GM23338 (cell line): ENCODE measurements at regions not wholly inside any gene's neighbourhood (a gene's known extent, or its start where the extent isn't known, plus 50 kb on each side); places are given as distances from the start of the nearest gene placed in this dataset.

ENCODE experiments used
- ATAC-seq: fragments of 200-7000 bp; cut with Tn5 transposase; 3 replicates; pipeline ENCODE4 v1.9.1; 2020
- DNase-seq: peaks from one replicate; pipeline ENCODE4 v3.0.0-alpha.2; 2015; ENCODE audit warnings: low spot score
- H2AFZ ChIP-seq: fragments of 200-600 bp; sonication (generic); 2 replicates; pipeline ENCODE4 v1.8.0; 2016; ENCODE audit warnings: antibody characterized with exemption, mild to moderate bottlenecking, moderate library complexity
- H3F3A ChIP-seq: fragments of 200-600 bp; sonication (generic); replicated peaks from 2 replicates; pipeline ENCODE4 v1.8.0; 2017; ENCODE audit warnings: antibody characterized with exemption, mixed run types, low read depth
- H3K27ac ChIP-seq: fragments of 200-600 bp; sonication (generic); 2 replicates; pipeline ENCODE4 v1.6.1; 2016; ENCODE audit warnings: low read depth
- H3K27me3 ChIP-seq: fragments of 200-600 bp; sonication (generic); 2 replicates; pipeline ENCODE4 v1.8.0; 2016; ENCODE audit warnings: mild to moderate bottlenecking, mixed run types, moderate library complexity; ENCODE audit not compliant: insufficient read depth
- H3K36me3 ChIP-seq: fragments of 200-600 bp; sonication (generic); 2 replicates; pipeline ENCODE4 v1.8.0; 2016; ENCODE audit warnings: mild to moderate bottlenecking; ENCODE audit not compliant: insufficient read depth
- H3K4me1 ChIP-seq: fragments of 200-600 bp; sonication (generic); 2 replicates; pipeline ENCODE4 v1.8.0; 2016; ENCODE audit warnings: mild to moderate bottlenecking, moderate library complexity; ENCODE audit not compliant: insufficient read depth
- H3K4me2 ChIP-seq: fragments of 200-600 bp; sonication (generic); 2 replicates; pipeline ENCODE4 v1.7.1; 2017; ENCODE audit warnings: mixed run types
- H3K4me3 ChIP-seq: fragments of 200-600 bp; sonication (generic); 2 replicates; pipeline ENCODE4 v1.6.1; 2016; ENCODE audit warnings: mixed run types
- H3K79me2 ChIP-seq: fragments of 200-600 bp; sonication (generic); replicated peaks from 2 replicates; pipeline ENCODE4 v1.8.0; 2017; ENCODE audit warnings: mild to moderate bottlenecking; ENCODE audit not compliant: insufficient read depth
- H3K9me2 ChIP-seq: fragments of 200-600 bp; sonication (generic); 2 replicates; pipeline ENCODE4 v1.8.0; 2017; ENCODE audit not compliant: insufficient read depth
- H4K20me1 ChIP-seq: fragments of 200-600 bp; sonication (generic); replicated peaks from 2 replicates; pipeline ENCODE4 v1.8.0; 2017; ENCODE audit warnings: mild to moderate bottlenecking; ENCODE audit not compliant: insufficient read depth
- H3K27ac Mint-ChIP-seq: 2 replicates; pipeline ENCODE4 v1.8.0; 2020; ENCODE audit warnings: inconsistent platforms, mild to moderate bottlenecking, moderate library complexity, mixed read lengths
- H3K27me3 Mint-ChIP-seq: 3 replicates; pipeline ENCODE4 v1.8.0; 2022; ENCODE audit warnings: low read depth, mild to moderate bottlenecking, moderate library complexity, mixed read lengths, inconsistent platforms; ENCODE audit not compliant: insufficient read depth, poor library complexity
- H3K36me3 Mint-ChIP-seq: 3 replicates; pipeline ENCODE4 v1.8.0; 2021; ENCODE audit warnings: low read depth, mild to moderate bottlenecking, inconsistent platforms, moderate library complexity, mixed read lengths
- H3K4me1 Mint-ChIP-seq: 3 replicates; pipeline ENCODE4 v1.8.0; 2020; ENCODE audit warnings: mild to moderate bottlenecking, inconsistent platforms, mixed read lengths
- H3K4me3 Mint-ChIP-seq: 3 replicates; pipeline ENCODE4 v1.8.0; 2021; ENCODE audit warnings: moderate library complexity, mild to moderate bottlenecking, inconsistent platforms, mixed read lengths
- H3K9me3 Mint-ChIP-seq: 3 replicates; pipeline ENCODE4 v1.8.0; 2020; ENCODE audit warnings: moderate library complexity, mild to moderate bottlenecking, inconsistent platforms, mixed read lengths
- EZH2 ChIP-seq: fragments of 200-600 bp; sonication (generic); IDR thresholded peaks from one replicate; pipeline ENCODE4 v1.8.0; 2017; ENCODE audit warnings: antibody characterized with exemption, mild to moderate bottlenecking, low read depth; ENCODE audit not compliant: unreplicated experiment
- EZH2phosphoT487 ChIP-seq: fragments of 200-600 bp; sonication (generic); IDR thresholded peaks from one replicate; pipeline ENCODE4 v1.8.1; 2018; ENCODE audit warnings: antibody characterized with exemption; ENCODE audit not compliant: unreplicated experiment
- JUNB ChIP-seq: IDR thresholded peaks from one replicate; pipeline ENCODE4 v1.6.1; 2016; ENCODE audit warnings: antibody characterized with exemption; ENCODE audit not compliant: unreplicated experiment
- NANOG ChIP-seq: IDR thresholded peaks from 2 replicates; pipeline ENCODE4 v1.6.1; 2016; ENCODE audit warnings: antibody characterized with exemption, borderline replicate concordance
- POLR2AphosphoS5 ChIP-seq: IDR thresholded peaks from 2 replicates; pipeline ENCODE4 v1.6.1; 2016; ENCODE audit warnings: antibody characterized with exemption, low read depth
- STAT1 ChIP-seq: IDR thresholded peaks from one replicate; pipeline ENCODE4 v1.6.1; 2016; ENCODE audit warnings: antibody characterized with exemption; ENCODE audit not compliant: unreplicated experiment
- ZNF114 ChIP-seq: fragments of 250-450 bp; sonication (Bioruptor Pico); IDR thresholded peaks from 2 replicates; pipeline ENCODE4 v1.5.0; 2020; ENCODE audit warnings: mild to moderate bottlenecking, moderate library complexity
- ZNF331 ChIP-seq: fragments of 250-450 bp; sonication (Bioruptor Pico); IDR thresholded peaks from 2 replicates; pipeline ENCODE4 v1.5.0; 2020; ENCODE audit warnings: low read depth, mild to moderate bottlenecking, moderate library complexity
- TF ChIP-seq, protein P1 (sequence below): IDR thresholded peaks from 2 replicates; pipeline ENCODE4 v1.6.1; 2016; ENCODE audit warnings: antibody characterized with exemption
- TF ChIP-seq, protein P2 (sequence below), 2 experiments: fragments of 200-600 bp in 1 of 2; sonication (generic) in 1 of 2; conservative IDR thresholded peaks; 2 replicates each; pipeline versions ENCODE4 v1.5.1 to v1.6.1; 2016 to 2017; ENCODE audit warnings: antibody characterized with exemption in 2 of 2, low read depth in 2 of 2, mild to moderate bottlenecking in 2 of 2, moderate library complexity in 1 of 2
- TF ChIP-seq, protein P3 (sequence below): fragments of 250-450 bp; sonication (Bioruptor Pico); IDR thresholded peaks from 2 replicates; pipeline ENCODE4 v1.5.0; 2020; ENCODE audit warnings: mild to moderate bottlenecking, moderate library complexity

DNA sequence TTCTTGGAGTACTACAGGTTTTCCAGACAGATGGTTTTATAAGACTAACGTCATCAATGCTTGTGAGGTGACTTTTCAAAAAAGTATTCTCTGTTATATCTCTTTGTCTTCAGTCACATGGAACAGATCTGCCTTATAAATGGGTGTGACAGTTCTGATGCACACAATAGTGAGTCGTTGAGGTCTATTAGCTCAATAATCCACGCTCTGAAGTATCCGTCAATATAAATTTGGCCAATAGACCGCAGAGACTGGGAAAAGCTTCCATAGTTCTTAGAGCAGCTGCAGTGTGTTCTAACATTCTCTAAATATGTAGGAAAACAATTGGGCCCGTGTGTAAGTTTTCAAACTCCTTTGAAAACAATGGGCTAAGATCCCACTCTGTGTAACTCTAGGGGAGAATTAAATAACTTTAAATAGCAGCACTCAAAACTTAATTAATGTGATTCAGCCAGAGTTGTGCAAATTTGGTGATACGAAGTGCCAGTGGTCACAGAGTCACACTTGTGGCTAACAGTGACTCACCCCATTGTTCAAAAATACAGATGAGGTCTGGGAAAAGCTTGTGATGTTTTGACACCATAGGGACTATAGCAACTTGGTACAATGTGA is 316.0 kb downstream of the LMO4 start (continued):
- TF ChIP-seq EZH2phosphoT487: no peak
- TF ChIP-seq JUNB: no peak
- no peak for TF ChIP-seq NANOG
- TF ChIP-seq EZH2: no peak
- no peak for TF ChIP-seq STAT1
- no peak for TF ChIP-seq ZNF331 (CRISPR knock-in tag)
- TF ChIP-seq ZNF114 (CRISPR knock-in tag): no peak

DNA sequence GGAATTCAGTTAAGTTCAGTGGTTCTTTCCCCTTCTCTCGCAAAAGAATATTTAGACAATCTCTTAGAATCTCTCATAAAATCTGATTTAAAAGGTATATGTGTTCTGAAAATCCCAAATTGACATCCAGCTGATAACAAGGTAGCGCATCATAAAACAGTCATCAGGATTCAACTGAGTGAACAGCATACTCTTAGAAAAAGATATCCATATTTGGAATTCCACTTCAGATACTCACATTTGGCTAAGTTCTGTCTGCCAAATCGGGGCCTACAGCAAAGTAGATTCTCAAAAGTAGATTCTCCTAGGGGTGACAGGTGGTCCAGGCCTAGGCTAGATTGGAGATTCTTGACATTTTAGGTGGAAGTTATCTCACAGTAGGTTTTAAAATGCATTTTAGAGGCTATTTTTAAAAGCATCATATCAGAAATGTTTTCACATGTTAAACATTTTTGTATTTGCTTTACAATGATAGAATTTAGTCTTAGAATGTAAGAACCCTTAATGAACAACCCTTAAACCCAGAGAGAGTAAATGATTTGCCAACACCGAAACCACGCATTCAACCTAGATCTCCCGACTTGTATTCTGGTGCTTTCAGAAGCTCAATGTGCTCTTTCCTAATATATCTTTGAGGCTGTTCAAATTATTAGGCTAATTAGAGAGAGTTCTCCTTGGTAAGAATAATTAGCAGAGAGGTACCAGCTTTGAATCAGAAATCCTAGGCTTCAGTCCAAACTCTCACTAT is 318.9 kb downstream of the LMO4 start:
- Mint-ChIP-seq H3K4me3 (no peak overlapping the region), H3K27ac (no peak overlapping the region), H3K36me3 (no peaks in the 10 kb centered on the region), H3K4me1 (peaks cover 31% of the 10 kb centered on the region), H3K27me3 (no peaks in the 10 kb centered on the region), H3K9me3 (no peaks in the 10 kb centered on the region; the same call in 2 of the 3 replicates)
- Histone ChIP-seq H3F3A (no peaks in the 10 kb centered on the region), H3K36me3 (no peaks in the 10 kb centered on the region), H3K27ac (no peak overlapping the region), H3K9me2 (no peaks in the 10 kb centered on the region; the same call in 1 of the 2 replicates), H3K4me1 (peaks cover 28% of the 10 kb centered on the region), H2AFZ (no peak overlapping the region; the same call in 1 of the 2 replicates), H3K4me2 (no peak overlapping the region), H4K20me1 (no peaks in the 10 kb centered on the region), H3K79me2 (no peaks in the 10 kb centered on the region), H3K27me3 (no peaks in the 10 kb centered on the region), H3K4me3 (no peak overlapping the region)
- DNase-seq: no peak
- ATAC-seq: no peak
- TF ChIP-seq NANOG (no peak), EZH2phosphoT487 (no peak), JUNB (no peak), POLR2AphosphoS5 (no peak), STAT1 (no peak)
- TF ChIP-seq, protein P1, sequence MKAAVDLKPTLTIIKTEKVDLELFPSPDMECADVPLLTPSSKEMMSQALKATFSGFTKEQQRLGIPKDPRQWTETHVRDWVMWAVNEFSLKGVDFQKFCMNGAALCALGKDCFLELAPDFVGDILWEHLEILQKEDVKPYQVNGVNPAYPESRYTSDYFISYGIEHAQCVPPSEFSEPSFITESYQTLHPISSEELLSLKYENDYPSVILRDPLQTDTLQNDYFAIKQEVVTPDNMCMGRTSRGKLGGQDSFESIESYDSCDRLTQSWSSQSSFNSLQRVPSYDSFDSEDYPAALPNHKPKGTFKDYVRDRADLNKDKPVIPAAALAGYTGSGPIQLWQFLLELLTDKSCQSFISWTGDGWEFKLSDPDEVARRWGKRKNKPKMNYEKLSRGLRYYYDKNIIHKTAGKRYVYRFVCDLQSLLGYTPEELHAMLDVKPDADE: no peak
- TF ChIP-seq, protein P2, sequence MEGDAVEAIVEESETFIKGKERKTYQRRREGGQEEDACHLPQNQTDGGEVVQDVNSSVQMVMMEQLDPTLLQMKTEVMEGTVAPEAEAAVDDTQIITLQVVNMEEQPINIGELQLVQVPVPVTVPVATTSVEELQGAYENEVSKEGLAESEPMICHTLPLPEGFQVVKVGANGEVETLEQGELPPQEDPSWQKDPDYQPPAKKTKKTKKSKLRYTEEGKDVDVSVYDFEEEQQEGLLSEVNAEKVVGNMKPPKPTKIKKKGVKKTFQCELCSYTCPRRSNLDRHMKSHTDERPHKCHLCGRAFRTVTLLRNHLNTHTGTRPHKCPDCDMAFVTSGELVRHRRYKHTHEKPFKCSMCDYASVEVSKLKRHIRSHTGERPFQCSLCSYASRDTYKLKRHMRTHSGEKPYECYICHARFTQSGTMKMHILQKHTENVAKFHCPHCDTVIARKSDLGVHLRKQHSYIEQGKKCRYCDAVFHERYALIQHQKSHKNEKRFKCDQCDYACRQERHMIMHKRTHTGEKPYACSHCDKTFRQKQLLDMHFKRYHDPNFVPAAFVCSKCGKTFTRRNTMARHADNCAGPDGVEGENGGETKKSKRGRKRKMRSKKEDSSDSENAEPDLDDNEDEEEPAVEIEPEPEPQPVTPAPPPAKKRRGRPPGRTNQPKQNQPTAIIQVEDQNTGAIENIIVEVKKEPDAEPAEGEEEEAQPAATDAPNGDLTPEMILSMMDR (conservative IDR thresholded peaks at IDR 0.05; ENCODE audit: low read depth in 2 of 2): no peak
- TF ChIP-seq, protein P3, sequence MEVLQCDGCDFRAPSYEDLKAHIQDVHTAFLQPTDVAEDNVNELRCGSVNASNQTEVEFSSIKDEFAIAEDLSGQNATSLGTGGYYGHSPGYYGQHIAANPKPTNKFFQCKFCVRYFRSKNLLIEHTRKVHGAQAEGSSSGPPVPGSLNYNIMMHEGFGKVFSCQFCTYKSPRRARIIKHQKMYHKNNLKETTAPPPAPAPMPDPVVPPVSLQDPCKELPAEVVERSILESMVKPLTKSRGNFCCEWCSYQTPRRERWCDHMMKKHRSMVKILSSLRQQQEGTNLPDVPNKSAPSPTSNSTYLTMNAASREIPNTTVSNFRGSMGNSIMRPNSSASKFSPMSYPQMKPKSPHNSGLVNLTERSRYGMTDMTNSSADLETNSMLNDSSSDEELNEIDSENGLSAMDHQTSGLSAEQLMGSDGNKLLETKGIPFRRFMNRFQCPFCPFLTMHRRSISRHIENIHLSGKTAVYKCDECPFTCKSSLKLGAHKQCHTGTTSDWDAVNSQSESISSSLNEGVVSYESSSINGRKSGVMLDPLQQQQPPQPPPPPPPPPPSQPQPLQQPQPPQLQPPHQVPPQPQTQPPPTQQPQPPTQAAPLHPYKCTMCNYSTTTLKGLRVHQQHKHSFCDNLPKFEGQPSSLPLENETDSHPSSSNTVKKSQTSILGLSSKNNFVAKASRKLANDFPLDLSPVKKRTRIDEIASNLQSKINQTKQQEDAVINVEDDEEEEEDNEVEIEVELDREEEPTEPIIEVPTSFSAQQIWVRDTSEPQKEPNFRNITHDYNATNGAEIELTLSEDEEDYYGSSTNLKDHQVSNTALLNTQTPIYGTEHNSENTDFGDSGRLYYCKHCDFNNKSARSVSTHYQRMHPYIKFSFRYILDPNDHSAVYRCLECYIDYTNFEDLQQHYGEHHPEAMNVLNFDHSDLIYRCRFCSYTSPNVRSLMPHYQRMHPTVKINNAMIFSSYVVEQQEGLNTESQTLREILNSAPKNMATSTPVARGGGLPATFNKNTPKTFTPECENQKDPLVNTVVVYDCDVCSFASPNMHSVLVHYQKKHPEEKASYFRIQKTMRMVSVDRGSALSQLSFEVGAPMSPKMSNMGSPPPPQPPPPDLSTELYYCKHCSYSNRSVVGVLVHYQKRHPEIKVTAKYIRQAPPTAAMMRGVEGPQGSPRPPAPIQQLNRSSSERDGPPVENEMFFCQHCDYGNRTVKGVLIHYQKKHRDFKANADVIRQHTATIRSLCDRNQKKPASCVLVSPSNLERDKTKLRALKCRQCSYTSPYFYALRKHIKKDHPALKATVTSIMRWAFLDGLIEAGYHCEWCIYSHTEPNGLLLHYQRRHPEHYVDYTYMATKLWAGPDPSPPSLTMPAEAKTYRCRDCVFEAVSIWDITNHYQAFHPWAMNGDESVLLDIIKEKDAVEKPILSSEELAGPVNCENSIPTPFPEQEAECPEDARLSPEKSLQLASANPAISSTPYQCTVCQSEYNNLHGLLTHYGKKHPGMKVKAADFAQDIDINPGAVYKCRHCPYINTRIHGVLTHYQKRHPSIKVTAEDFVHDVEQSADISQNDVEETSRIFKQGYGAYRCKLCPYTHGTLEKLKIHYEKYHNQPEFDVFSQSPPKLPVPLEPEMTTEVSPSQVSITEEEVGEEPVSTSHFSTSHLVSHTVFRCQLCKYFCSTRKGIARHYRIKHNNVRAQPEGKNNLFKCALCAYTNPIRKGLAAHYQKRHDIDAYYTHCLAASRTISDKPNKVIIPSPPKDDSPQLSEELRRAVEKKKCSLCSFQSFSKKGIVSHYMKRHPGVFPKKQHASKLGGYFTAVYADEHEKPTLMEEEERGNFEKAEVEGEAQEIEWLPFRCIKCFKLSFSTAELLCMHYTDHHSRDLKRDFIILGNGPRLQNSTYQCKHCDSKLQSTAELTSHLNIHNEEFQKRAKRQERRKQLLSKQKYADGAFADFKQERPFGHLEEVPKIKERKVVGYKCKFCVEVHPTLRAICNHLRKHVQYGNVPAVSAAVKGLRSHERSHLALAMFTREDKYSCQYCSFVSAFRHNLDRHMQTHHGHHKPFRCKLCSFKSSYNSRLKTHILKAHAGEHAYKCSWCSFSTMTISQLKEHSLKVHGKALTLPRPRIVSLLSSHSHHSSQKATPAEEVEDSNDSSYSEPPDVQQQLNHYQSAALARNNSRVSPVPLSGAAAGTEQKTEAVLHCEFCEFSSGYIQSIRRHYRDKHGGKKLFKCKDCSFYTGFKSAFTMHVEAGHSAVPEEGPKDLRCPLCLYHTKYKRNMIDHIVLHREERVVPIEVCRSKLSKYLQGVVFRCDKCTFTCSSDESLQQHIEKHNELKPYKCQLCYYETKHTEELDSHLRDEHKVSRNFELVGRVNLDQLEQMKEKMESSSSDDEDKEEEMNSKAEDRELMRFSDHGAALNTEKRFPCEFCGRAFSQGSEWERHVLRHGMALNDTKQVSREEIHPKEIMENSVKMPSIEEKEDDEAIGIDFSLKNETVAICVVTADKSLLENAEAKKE (CRISPR knock-in tag): no peak
